OCI-LY1 (cell line): ENCODE measurements at regions not wholly inside any gene's neighbourhood (a gene's known extent, or its start where the extent isn't known, plus 50 kb on each side); places are given as distances from the start of the nearest gene placed in this dataset.

ENCODE experiments used
- H2AFZ ChIP-seq: fragments of 200-600 bp; sonication (generic), shearing (Covaris generic); 2 replicates; pipeline ENCODE4 v1.6.0; 2014; ENCODE audit warnings: antibody characterized with exemption, mild to moderate bottlenecking, low read length
- H3F3A ChIP-seq: fragments of 200-600 bp; sonication (generic), shearing (Covaris generic); 2 replicates; pipeline ENCODE4 v1.6.0; 2014; ENCODE audit warnings: mild to moderate bottlenecking, antibody characterized with exemption, low read length, moderate library complexity; ENCODE audit not compliant: insufficient read depth
- H3K27ac ChIP-seq: fragments of 200-600 bp; sonication (generic); 2 replicates; pipeline ENCODE4 v1.5.1; 2014; ENCODE audit warnings: low read length, mixed run types, mild to moderate bottlenecking, low read depth; ENCODE audit not compliant: poor library complexity, severe bottlenecking
- H3K27me3 ChIP-seq: fragments of 200-600 bp; sonication (generic); 2 replicates; pipeline ENCODE4 v1.6.0; 2014; ENCODE audit warnings: antibody characterized with exemption, mild to moderate bottlenecking, low read length, moderate library complexity; ENCODE audit not compliant: insufficient read depth
- H3K36me3 ChIP-seq: fragments of 200-600 bp; sonication (generic); 2 replicates; pipeline ENCODE4 v1.6.1; 2014; ENCODE audit warnings: mild to moderate bottlenecking, antibody characterized with exemption, low read length, moderate library complexity, mixed read lengths; ENCODE audit not compliant: insufficient read depth
- H3K4me1 ChIP-seq: fragments of 200-600 bp; sonication (generic); 2 replicates; pipeline ENCODE4 v1.5.1; 2014; ENCODE audit warnings: mild to moderate bottlenecking, low read length, moderate library complexity; ENCODE audit not compliant: insufficient read depth, severe bottlenecking
- H3K4me2 ChIP-seq: fragments of 200-600 bp; sonication (generic), shearing (Covaris generic); 2 replicates; pipeline ENCODE4 v1.6.1; 2014; ENCODE audit warnings: low read length
- H3K4me3 ChIP-seq: fragments of 200-600 bp; sonication (generic); 2 replicates; pipeline ENCODE4 v1.5.1; 2014; ENCODE audit warnings: low read length, low read depth, mild to moderate bottlenecking, mixed read lengths; ENCODE audit not compliant: poor library complexity, severe bottlenecking
- H3K79me2 ChIP-seq: fragments of 200-600 bp; shearing (Covaris generic); 2 replicates; pipeline ENCODE4 v1.6.1; 2016; ENCODE audit warnings: mixed run types, low read length, mixed read lengths; ENCODE audit not compliant: insufficient read depth
- H3K9ac ChIP-seq: fragments of 200-600 bp; sonication (generic), shearing (Covaris generic); 2 replicates; pipeline ENCODE4 v1.6.1; 2014; ENCODE audit warnings: mild to moderate bottlenecking, low read length, mixed read lengths
- H3K9me2 ChIP-seq: fragments of 200-600 bp; sonication (generic), shearing (Covaris generic); 2 replicates; pipeline ENCODE4 v1.6.1; 2014; ENCODE audit warnings: low read depth, mild to moderate bottlenecking, low read length, mixed read lengths
- H3K9me3 ChIP-seq: fragments of 200-600 bp; shearing (Covaris generic); 2 replicates; pipeline ENCODE4 v1.6.1; 2014; ENCODE audit warnings: low read length, mixed read lengths
- H4K20me1 ChIP-seq: fragments of 200-600 bp; sonication (generic), shearing (Covaris generic); 2 replicates; pipeline ENCODE4 v1.6.0; 2016; ENCODE audit warnings: mild to moderate bottlenecking, low read length; ENCODE audit not compliant: insufficient read depth
- CTCF ChIP-seq: fragments of 200-600 bp; sonication (generic), shearing (Covaris generic); IDR thresholded peaks from 2 replicates; pipeline ENCODE4 v1.5.1; 2017; ENCODE audit warnings: mild to moderate bottlenecking, antibody characterized with exemption, low read length, moderate library complexity, mixed read lengths
- EZH2 ChIP-seq: fragments of 200-600 bp; sonication (generic), shearing (Covaris generic); IDR thresholded peaks from 2 replicates; pipeline ENCODE4 v1.8.0; 2017; ENCODE audit warnings: borderline replicate concordance, mixed run types, mild to moderate bottlenecking, antibody characterized with exemption, low read length, moderate library complexity, mixed read lengths

GRCh38 chr7:156152390-156152789, 340.1 kb upstream of the SHH start:
- Histone ChIP-seq H3K27me3 (no peaks in the 10 kb centered on the region), H4K20me1 (no peaks in the 10 kb centered on the region), H3F3A (no peaks in the 10 kb centered on the region), H3K9me2 (no peaks in the 10 kb centered on the region), H3K9me3 (no peaks in the 10 kb centered on the region), H3K27ac (no peak overlapping the region), H2AFZ (no peak overlapping the region), H3K4me1 (no peaks in the 10 kb centered on the region), H3K9ac (no peak overlapping the region), H3K79me2 (no peaks in the 10 kb centered on the region), H3K4me3 (no peak overlapping the region), H3K4me2 (no peak overlapping the region), H3K36me3 (no peaks in the 10 kb centered on the region)
- no peak for TF ChIP-seq CTCF
- no peak for TF ChIP-seq EZH2

GRCh38 chr7:156151658-156152057, 339.4 kb upstream of the SHH start:
- Histone ChIP-seq H3F3A (no peaks in the 10 kb centered on the region), H3K4me1 (no peaks in the 10 kb centered on the region), H3K4me2 (no peak overlapping the region), H4K20me1 (no peaks in the 10 kb centered on the region), H2AFZ (no peak overlapping the region), H3K36me3 (no peaks in the 10 kb centered on the region), H3K27ac (no peak overlapping the region), H3K9me3 (no peaks in the 10 kb centered on the region), H3K4me3 (no peak overlapping the region), H3K27me3 (no peaks in the 10 kb centered on the region), H3K9ac (no peak overlapping the region), H3K9me2 (no peaks in the 10 kb centered on the region), H3K79me2 (no peaks in the 10 kb centered on the region)
- TF ChIP-seq EZH2 = no peak
- no peak for TF ChIP-seq CTCF

GRCh38 chr7:156151078-156151477, 338.8 kb upstream of the SHH start:
- Histone ChIP-seq H2AFZ (no peak overlapping the region), H3K27ac (no peak overlapping the region), H3K36me3 (no peaks in the 10 kb centered on the region), H3K4me3 (no peak overlapping the region), H3K79me2 (no peaks in the 10 kb centered on the region), H3K4me1 (no peaks in the 10 kb centered on the region), H3K9me3 (no peaks in the 10 kb centered on the region), H3K27me3 (no peaks in the 10 kb centered on the region), H3K9ac (no peak overlapping the region), H4K20me1 (no peaks in the 10 kb centered on the region), H3F3A (no peaks in the 10 kb centered on the region), H3K9me2 (no peaks in the 10 kb centered on the region), H3K4me2 (no peak overlapping the region)
- TF ChIP-seq EZH2 (no peak), CTCF (no peak)
